NCI-H187 treated with DMSO at 0.1 percent for 48 hours (cell line): ENCODE measurements at regions not wholly inside any gene's neighbourhood (a gene's known extent, or its start where the extent isn't known, plus 50 kb on each side); places are given as distances from the start of the nearest gene placed in this dataset.

ENCODE experiments used
- DNase-seq: peaks from one replicate; lab custom pipeline; 2025; lab: John Stamatoyannopoulos, UW

DNA sequence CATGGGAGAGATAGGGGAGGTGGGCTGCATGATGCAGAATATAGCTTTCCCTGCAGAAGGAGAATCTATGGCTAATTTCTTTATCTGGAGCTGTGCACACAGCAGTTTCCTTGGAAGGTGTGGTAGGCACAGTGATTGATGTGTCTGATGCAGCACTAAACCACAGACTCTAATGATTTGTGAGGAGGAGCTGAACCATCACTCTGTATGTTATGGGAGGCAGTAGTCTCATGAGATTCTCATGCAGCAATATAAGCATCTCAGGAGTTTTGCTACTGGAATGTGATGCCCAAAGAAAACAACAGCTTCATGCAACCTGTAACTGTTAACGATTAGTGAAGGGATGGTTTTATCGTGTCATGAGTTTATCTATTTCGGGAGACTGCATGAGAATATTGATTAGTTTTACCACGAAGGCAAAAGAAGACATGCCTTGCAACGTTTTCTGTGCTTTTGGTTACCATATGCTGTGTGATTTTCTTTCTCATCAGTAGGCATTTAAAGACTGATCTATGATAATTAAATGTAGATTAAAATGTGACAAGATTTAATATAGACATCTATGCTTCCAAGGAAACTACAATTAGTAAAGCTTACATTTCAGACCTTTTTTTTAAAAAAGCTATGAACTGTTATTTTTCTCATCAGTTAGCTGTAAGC, 286.8 kb downstream of the ARL6IP6 start:
- no peak for DNase-seq

DNA sequence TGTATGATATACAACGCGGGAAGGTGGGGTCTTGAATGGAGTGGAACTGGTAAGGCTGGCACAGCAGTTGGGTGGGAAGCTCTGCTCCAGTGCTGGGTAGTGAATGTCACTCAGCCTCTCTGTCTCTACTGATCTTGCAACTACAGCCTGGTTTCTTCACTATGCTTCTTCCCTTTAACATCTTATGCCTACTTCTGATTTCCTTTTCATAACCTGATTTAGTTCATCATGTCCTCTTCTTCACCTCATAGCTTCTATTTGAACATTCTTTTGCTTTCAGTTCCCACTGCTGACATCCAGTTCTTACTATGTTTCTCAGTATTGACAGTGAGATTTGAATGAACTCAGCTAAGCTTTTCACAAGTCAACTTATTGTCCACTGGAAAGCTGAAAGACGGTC, 286.2 kb downstream of the ARL6IP6 start:
- no peak for DNase-seq

DNA sequence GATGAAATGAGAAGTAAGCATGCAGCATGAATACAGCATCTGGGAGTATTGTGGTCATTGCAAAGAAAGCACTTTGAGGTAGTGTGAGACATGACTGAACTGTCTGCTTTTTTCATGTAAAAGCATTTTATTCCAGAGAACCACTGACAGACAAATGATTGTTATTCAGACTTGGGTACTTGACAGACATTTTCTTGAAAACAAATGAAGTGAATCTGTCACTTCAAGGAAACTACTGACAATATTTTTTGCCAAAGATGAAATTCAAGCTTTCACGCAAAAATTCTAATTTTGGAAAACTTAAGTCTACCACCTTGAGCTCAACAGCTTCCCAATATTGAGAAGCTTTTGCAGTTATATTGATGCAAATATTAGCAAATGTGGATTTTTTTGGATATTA, 255.7 kb downstream of the ARL6IP6 start:
- DNase-seq: no peak

DNA sequence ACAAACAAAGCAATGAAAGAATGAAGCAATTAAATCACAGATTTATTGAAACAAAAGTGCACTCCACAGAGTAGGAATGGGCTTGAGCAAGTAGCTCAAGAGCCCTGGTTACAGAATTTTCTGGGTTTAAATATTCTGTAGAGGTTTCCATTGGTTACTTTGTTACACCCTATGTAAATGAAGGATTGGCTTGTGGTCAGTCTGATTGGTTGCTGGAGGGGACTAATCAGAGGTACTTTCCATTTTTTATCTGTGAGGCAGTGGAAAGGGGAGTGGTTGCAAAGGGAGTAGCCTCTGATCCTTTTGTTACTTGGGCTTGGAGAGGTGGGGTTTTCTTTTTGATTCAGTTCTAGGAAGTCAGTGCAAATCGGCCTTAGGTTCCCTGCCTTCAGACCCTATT, 253.3 kb downstream of the ARL6IP6 start:
- DNase-seq: no peak

DNA sequence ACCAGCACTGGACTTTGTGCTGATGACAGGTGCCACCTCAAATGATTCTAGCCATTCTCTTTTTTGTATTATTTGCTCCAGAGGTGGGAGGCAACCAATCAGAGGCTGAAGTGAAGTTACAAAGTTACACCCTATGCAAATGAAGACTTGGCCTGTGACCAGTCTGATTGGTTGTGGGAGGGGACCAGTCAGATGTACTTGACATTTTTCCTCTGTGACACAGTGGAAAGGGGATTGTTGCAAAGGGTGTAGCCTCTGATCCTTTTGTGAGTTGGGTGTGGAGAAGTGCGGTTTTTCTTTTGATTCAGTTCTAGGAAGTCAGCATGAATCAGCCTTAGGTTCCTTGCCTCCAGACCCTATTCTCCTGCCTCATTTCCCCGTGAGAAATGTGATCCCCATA, 244.0 kb downstream of the ARL6IP6 start:
- DNase-seq: no peak

DNA sequence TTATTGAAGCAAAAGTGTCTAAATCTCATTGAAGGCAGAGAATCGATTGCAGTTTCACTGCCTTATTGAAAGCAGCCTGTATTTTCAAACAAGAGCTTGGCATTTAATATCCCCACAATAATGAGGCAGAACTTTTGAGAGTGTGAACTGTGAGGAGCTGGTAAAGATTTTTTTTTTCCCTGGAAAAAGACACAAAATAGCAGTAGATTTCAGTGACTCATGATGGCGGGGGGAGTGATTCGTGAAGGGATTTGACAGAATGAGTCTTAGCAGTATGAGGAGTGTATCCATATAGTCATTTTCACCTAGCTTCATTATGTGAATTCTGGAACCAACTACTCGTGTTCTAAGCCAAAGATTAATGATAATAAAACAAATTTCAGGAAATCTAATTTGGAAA, 242.9 kb downstream of the ARL6IP6 start:
- DNase-seq: no peak

DNA sequence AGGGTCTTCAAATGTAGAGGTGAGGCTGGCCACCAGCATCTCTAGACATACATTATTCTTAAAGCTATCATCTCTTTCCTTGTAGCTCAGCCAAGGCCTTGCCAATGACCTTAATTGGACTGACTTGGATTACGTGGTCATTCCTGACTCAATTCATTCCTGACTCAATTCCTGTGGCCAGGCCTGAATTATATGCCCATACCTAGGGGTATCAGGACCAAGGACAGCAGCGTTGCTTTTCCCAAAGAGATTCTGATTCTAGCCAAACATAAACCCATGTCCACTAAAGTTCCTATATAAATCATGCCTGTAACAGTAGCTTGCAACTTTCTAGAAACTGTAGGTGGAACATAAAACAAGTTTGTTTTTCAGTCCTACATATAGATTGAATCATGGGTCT, 231.7 kb downstream of the ARL6IP6 start:
- no peak for DNase-seq

DNA sequence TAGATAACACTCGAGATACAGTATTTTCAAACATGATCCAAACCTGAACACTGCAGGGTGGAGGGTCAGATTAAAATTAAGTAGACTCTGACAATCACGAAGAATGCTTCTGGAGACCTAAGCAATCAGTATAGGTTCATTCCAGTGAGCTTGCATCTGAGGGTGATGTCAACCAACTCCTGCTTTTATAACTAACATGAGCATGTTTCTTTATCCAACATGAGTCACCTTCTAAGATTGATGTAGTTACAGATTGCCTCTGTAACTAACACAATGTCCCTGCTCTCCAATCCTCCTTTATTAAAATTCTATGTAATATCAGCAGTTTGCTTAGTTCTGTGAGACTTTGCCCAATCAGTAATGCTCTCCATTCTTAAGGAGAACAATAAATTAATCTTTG, 225.7 kb downstream of the ARL6IP6 start:
- DNase-seq: no peak

DNA sequence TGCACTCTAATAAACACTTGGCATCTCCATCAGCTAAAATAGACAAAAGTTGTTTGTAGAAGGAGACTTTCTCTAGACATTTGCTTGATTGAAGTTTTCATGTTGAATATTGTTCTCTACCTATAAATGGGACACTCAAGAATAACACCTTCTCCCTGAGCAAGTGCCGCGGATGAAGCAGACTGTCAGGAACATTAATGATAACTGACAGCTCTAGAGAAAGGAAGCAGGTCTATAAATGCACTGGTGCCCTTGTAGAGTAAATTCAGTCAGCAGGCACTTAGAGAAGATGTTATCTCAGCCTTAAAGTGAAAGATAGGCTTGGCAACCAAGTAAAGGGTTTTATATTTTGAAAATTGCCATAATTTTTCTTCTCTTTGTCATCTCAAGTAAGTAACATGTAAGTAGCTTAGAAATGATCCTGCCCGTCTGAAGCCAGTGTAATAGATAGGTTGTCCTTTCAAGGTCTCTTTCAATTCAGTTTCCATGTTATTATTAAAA, 224.6 kb downstream of the ARL6IP6 start:
- no peak for DNase-seq

DNA sequence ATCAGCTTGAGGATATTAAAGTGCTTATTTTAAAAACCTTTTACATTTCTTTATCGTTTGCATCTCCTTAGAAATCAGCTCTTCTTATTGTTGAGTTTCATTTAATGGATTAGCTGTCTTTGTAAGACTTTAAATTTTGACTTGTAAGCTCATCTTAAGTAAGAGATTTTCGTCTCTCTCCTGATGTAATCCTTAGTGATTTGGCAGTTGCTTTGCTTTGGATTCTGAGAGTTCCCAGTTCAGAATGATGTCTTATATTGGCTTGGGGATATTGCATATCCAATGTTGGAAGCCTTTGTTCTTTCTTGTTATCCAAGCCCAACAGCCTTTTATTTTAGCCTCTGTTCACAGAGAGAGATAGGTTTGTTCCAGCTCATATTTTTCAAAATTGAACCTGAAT, 212.1 kb downstream of the ARL6IP6 start:
- no peak for DNase-seq

DNA sequence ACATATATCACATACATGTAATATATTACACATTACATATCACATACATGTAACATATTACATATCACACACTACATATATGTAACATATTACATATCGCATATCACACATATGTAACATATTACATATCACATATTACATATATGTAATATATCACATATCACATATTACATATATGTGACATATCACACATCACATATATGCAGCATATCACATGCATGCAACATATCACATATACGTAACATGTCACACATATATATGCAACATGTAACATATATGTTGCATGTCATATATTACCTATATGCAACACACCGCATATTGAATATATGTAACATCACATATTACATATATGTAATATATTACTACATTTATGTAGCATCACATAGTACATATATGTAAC, 211.2 kb downstream of the ARL6IP6 start:
- no peak for DNase-seq

DNA sequence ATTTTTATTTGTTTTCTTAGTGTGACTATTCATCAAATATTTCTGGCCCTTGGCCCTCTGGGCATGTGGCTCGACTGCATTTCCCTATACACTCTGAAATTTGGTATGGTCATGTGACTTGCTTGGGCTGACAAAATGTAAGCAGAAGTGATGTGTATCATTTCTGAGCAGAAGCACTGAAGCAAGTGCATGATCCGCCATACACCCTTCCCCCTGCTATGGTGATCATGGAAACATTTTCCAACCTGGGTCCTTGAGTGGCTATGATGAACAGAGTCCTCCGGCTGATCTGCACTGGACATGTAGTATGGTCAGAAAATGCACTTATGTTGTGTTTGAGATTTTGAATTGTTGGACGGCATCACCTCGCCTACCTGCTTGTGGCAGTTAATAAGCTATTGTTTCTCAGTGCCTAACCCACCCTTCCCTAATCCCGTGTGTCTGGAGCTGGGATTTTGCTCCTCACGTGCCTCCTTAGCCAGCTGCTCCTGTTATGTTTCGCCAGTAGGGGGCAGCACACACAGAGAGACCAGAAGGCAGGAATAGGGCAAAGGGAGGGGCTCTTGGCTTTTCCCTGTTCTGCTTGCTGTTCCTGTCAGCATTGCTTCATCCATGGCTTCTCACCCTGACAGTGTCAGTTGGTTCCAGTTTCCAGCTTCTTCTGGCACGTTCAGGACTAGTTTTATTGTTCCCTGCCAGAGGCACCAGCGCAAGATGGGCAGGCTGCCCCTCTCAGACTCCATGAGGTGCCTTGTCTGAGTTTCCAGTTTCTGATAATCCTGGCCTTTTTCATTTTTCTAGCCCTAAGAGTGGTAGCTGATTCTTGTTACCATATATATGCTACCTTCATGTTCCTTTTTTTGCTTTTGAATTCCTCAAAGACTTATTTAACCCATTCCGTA, 207.4 kb downstream of the ARL6IP6 start:
- DNase-seq: no peak

DNA sequence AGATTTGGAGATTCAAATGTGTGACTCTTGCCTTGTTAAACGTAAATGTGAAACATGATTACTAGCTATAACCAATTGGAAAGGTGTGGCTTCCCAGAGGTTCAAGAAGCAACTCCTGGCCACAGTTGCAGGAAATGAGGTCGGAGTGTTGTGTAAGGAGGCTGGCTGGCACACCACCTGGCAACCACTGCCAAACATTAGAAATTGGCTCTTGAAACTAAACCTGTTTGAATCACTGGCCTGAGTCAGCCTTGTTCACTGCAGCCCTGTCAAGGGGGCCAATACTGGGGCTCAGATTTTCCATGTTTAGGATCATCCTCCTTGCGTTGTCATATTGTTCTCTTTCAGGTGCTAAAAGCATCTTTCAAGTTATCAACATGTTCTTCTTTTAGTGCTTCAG, 206.3 kb downstream of the ARL6IP6 start:
- no peak for DNase-seq

DNA sequence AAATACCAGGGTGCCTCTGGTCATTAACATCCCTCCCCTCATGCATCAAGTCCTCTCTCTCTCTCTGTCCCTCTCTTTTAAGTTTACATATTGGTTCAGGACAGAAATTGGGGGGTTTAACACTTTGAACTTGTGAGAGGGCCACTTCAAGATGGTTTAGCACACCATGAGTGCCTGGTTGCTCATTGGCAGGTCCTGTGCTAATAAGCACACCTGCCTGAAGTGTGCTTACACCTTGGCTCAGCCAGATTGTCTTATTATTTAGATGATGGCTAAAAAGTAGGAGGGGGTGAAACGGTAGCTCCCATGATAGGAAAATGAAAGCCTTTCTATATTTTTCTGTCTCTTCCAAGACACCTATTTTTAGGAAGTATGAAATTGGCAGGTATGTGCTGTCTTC, 205.8 kb downstream of the ARL6IP6 start:
- no peak for DNase-seq

DNA sequence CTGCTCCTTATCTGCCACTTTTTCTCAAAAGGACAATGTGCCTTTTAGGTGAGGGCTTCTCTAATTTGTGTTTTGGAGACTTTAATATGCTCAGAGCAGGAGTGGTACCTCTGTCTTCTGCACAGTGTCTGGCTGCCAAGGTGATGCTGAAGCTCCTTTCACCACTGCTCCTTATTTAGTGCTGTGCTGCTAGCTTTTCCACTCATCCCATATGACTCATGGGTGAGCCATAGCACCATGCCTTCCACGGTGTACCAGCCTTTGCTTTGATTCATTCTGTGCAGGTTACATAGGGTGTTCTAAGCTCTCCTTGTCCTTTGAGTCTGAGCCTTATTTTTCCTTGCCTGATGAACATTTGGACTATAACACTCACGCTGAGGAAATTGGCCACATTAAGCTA, 202.4 kb downstream of the ARL6IP6 start:
- DNase-seq: no peak

DNA sequence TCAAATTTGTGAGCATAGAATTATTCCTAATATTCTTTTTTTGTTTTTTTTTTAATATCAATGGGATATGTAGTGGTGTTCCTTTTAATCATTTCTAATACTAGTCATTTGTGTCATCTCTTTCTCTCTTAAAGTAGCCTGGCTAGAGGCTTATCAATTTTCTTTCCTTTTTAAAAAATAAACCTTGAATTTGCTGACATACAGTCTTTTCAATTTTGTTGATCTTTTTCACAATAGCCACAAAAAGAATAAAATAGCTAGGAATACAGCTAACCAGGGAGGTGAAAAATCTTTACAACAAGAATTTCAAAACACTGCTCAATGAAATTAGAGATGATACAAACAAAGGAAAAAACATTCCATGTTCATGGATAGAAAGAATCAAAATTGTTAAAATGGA, 192.6 kb downstream of the ARL6IP6 start:
- DNase-seq: no peak

DNA sequence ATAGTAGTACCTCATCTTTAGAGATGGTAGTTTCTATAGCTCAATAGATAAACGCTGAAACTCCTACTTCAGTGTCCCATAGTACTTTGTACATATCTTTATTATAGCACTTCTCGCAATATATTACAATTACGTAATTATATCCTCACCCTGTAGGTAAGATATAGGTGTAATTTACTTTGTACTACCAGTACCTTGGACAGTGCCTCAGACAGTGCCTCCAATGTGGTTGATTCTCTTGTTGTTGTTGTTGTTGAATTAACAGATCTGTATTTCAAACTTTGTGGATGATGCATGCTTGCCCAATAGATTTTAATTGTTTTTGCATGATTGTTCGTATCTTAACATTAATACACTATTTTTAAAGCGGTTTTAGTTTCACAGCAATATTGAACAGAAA, 188.6 kb downstream of the ARL6IP6 start:
- no peak for DNase-seq

DNA sequence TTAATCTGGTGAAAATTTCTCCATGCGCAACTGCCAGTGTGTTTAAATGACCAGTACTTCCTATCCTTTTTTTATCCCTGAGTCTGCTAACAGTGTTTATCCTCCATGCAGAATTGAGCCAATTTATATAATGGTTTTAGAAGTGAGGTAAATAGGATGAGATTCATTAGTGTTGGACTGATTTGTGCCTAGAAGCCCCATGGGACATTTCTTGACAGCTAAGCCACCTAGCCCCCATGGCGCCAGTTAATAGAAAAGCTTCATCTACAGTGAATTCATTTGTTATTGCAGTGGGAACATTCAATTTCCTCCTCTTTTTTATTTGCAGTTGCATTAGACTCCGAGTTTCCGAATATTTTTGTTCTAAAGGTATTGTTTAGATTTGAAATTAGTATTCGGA, 175.6 kb downstream of the ARL6IP6 start:
- DNase-seq: no peak

DNA sequence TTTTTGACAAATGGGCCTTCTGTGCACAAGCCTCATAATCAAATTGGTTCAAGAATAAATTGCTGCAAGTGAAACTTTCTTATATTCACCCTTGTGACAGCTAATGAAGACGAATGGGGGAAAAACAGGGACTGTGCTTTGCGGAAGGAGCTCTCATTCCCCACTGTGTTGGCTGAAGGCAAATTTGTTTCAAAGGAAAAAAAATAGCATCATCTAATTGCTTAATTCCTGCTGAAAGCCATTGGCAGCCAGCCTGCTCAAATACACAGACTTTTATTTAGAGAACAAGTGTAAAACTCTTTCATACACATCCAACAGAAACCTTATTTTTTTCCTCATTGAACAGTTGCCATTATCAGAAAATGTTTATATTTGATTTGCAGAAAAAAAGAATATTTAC, 172.3 kb downstream of the ARL6IP6 start:
- DNase-seq: no peak

DNA sequence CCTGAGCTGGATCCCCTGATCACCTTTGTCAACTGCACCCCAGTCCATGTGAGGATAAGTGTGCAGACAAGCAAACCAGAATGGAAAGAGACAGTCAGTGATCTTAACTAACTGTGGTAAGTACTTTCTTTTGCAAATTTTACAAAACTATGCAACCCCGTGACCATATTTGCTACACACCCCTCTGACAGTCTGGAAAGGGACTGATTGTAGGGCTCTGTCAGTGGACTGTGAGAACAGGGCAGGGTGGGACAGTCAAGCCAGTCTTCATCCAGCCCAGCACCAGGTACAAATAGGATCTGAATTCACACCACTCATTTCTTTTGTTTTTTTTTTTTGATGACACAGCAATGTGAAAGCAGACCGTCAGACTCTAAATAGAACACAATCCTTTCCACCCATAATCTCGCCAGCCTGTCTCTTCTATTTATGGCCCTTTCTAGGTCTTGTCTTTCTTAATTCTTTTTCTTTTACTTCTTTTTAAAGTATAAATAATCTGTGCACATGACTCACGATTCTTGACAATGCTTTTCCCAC, 165.6 kb downstream of the ARL6IP6 start:
- no peak for DNase-seq

DNA sequence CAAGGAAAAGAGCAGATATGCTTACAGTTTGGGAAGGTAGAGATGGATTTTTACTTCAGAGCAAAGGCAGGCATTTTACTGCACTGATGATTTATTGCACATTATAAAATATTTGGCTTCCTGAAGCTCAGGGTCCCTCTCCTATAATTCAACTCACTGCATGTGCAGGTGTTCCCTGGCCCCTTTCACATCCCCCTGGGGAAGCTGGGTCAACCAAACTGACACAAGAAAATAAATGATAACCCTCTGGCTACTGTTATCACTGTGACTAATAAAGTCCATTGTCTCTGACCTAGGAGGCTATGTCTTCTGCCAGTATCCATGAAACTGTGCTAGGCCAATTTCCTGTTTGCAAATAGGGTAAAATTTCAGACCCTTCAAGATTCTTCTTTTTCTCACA, 163.1 kb downstream of the ARL6IP6 start:
- DNase-seq: no peak

DNA sequence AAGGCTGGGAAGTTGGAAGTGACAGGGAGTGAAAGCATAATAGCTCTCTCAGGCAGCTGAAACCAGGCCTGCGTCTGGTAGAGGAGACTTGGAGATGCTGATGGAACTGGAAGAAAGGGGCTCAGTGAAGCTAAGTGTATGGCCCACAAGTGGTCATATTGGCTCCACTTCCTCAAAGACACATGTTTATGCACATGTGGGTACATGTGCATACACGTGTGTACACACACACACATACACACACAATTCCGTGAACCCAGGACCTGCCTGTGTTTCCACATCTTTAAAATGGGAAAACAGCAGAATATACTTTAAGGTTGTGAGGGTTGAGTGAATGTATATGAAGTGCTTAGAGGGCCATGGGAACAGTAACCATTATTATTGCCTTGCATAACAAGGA, 160.9 kb downstream of the ARL6IP6 start:
- DNase-seq: no peak
